Esophagus squamous epithelium (tissue), 4 donors: ENCODE measurements at regions not wholly inside any gene's neighbourhood (a gene's known extent, or its start where the extent isn't known, plus 50 kb on each side); places are given as distances from the start of the nearest gene placed in this dataset.

Experiments used
- POLR2A ChIP-seq, 4 donors: fragments of 450-650 bp; IDR thresholded peaks; one replicate each; pipeline ENCODE4 v1.6.1; 2017; ENCODE audit warnings: antibody characterized with exemption in 4 of 4, mild to moderate bottlenecking in 4 of 4, moderate library complexity in 3 of 4
- TF ChIP-seq, protein P1 (sequence below), 6 experiments: fragments of 450-650 bp in 4 of 6; fragments of 200-600 bp in 2 of 6; sonication (generic) in 2 of 6; IDR thresholded peaks; one replicate each; pipeline ENCODE4 v1.5.1; 2016 to 2019; ENCODE audit warnings: antibody characterized with exemption in 6 of 6, mild to moderate bottlenecking in 4 of 6, moderate library complexity in 4 of 6

DNA sequence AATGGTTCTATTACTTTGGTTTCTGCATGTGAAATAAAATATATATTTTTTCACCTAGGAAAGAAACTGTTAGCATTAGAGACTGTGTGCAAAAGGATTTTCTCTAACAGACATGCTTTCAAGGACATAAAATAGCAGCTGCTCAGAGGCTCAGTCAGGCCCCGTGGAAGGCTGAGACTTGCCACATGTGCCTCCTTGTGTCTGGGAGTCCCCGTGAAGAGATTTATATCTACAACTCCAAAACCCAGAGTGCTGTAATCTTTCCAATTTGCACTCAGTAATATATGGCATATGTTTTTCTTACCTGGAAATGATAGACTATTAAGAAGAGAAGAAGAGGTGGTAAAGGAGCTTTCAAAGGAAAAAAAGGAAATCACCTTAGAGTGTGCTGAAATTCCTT lies 371.6 kb upstream of the OBI1 start:
- TF ChIP-seq, protein P1, sequence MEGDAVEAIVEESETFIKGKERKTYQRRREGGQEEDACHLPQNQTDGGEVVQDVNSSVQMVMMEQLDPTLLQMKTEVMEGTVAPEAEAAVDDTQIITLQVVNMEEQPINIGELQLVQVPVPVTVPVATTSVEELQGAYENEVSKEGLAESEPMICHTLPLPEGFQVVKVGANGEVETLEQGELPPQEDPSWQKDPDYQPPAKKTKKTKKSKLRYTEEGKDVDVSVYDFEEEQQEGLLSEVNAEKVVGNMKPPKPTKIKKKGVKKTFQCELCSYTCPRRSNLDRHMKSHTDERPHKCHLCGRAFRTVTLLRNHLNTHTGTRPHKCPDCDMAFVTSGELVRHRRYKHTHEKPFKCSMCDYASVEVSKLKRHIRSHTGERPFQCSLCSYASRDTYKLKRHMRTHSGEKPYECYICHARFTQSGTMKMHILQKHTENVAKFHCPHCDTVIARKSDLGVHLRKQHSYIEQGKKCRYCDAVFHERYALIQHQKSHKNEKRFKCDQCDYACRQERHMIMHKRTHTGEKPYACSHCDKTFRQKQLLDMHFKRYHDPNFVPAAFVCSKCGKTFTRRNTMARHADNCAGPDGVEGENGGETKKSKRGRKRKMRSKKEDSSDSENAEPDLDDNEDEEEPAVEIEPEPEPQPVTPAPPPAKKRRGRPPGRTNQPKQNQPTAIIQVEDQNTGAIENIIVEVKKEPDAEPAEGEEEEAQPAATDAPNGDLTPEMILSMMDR (IDR thresholded peaks at IDR 0.05): no peak
- no peak for TF ChIP-seq POLR2A (IDR thresholded peaks at IDR 0.05)
